ENCODE measurements at regions not wholly inside any gene's neighbourhood (a gene's known extent, or its start where the extent isn't known, plus 50 kb on each side); places are given as distances from the start of the nearest gene placed in this dataset.

GRCh38 chr3:59249004-59249403 is 199.2 kb upstream of the CFAP20DC start:
- TF ChIP-seq CTCF (conservative IDR thresholded peaks at IDR 0.05) (no peak), EZH2 (IDR thresholded peaks at IDR 0.05; ENCODE audit: low read depth) (no peak)

All from PC-9 (cell line).